MCF 10A (cell line): ENCODE measurements at regions not wholly inside any gene's neighbourhood (a gene's known extent, or its start where the extent isn't known, plus 50 kb on each side); places are given as distances from the start of the nearest gene placed in this dataset.

Source experiments
- BruUV-seq: library from RNA; stranded (reverse); fragments of 400-500 nt; replicated peaks from 2 replicates; lab custom pipeline; 2021; lab: Mats Ljungman, UMichigan
- CTCF ChIA-PET: fragments of 300-600 bp; sonication (Branson Sonifier 250); formaldehyde crosslinking; extraction: SDS; loops from one replicate; lab custom pipeline; 2021; ENCODE audit warnings: antibody characterized with exemption, inconsistent platforms; lab: Yijun Ruan, JAX
- POLR2A ChIA-PET: fragments of 300-600, 350-650 bp; sonication (Branson Sonifier 250); formaldehyde crosslinking; extraction: SDS; loops from one replicate; lab custom pipeline; 2020; ENCODE audit warnings: antibody characterized with exemption, inconsistent platforms; lab: Yijun Ruan, JAX
- DNase-seq: peaks from one replicate; pipeline ENCODE4 v3.0.0-alpha.2; 2018; ENCODE audit not compliant: unreplicated experiment
- H3K27ac Mint-ChIP-seq: one replicate; pipeline ENCODE4 v1.8.0; 2022; ENCODE audit warnings: mild to moderate bottlenecking, low read depth, mixed read lengths; ENCODE audit not compliant: unreplicated experiment
- H3K27me3 Mint-ChIP-seq: one replicate; pipeline ENCODE4 v1.8.0; 2022; ENCODE audit warnings: mixed read lengths; ENCODE audit not compliant: insufficient read depth, unreplicated experiment
- H3K36me3 Mint-ChIP-seq: one replicate; pipeline ENCODE4 v1.8.0; 2022; ENCODE audit warnings: mild to moderate bottlenecking, moderate library complexity, mixed read lengths; ENCODE audit not compliant: insufficient read depth, unreplicated experiment
- H3K4me1 Mint-ChIP-seq: one replicate; pipeline ENCODE4 v1.8.0; 2022; ENCODE audit warnings: mixed read lengths; ENCODE audit not compliant: insufficient read depth, unreplicated experiment
- H3K4me3 Mint-ChIP-seq: one replicate; pipeline ENCODE4 v1.8.0; 2022; ENCODE audit warnings: mild to moderate bottlenecking, moderate library complexity, mixed read lengths; ENCODE audit not compliant: unreplicated experiment
- H3K9me3 Mint-ChIP-seq: one replicate; pipeline ENCODE4 v1.8.0; 2022; ENCODE audit warnings: mixed read lengths; ENCODE audit not compliant: unreplicated experiment
- CTCF ChIP-seq: fragments of 200-600 bp; IDR thresholded peaks from one replicate; pipeline ENCODE4 v1.8.0; 2022; ENCODE audit warnings: antibody characterized with exemption, mild to moderate bottlenecking; ENCODE audit not compliant: unreplicated experiment
- intact Hi-C: fragments of 100-400 bp; cut with micrococcal nuclease; formaldehyde crosslinking; loops from 2 replicates; pipeline ENCODE4 v1.14.1; 2022

GRCh38 chr11:38043060-38043459 lies 1445.0 kb upstream of the RAG2 start:
- no peak overlapping the region for H3K27ac Mint-ChIP-seq
- no peaks in the 10 kb centered on the region for H3K9me3 Mint-ChIP-seq
- intact Hi-C loops, result no loop called here
- H3K27me3 Mint-ChIP-seq, result no peaks in the 10 kb centered on the region
- ChIA-PET POLR2A (no interaction called here), CTCF (no interaction called here)
- no peaks in the 10 kb centered on the region for H3K36me3 Mint-ChIP-seq
- H3K4me1 Mint-ChIP-seq, result no peaks in the 10 kb centered on the region
- no peak for TF ChIP-seq CTCF
- DNase-seq, result no peak
- no TSS peak for BruUV-seq
- H3K4me3 Mint-ChIP-seq, result no peak overlapping the region

- no peak for DNase-seq
- Mint-ChIP-seq H3K27me3 (no peaks in the 10 kb centered on the region), H3K4me1 (no peaks in the 10 kb centered on the region), H3K27ac (no peak overlapping the region), H3K36me3 (no peaks in the 10 kb centered on the region), H3K4me3 (no peak overlapping the region), H3K9me3 (peaks cover 19% of the 10 kb centered on the region)
- POLR2A ChIA-PET, result no interaction called here
- CTCF ChIA-PET, result no interaction called here
- no TSS peak for BruUV-seq
- TF ChIP-seq CTCF, result no peak
- intact Hi-C loops, result no loop called here
Observed at GRCh38 chr11:38038777-38039176, 1440.7 kb upstream of the RAG2 start.

GRCh38 chr11:38019072-38019775 lies 1421.2 kb upstream of the RAG2 start:
- no peak overlapping the region for H3K4me3 Mint-ChIP-seq
- H3K27ac Mint-ChIP-seq, result peak overlapping the region; percentile 83
- H3K4me1 Mint-ChIP-seq, result peaks cover 12% of the 10 kb centered on the region
- H3K9me3 Mint-ChIP-seq, result no peaks in the 10 kb centered on the region
- TF ChIP-seq CTCF, result peak; percentile 16
- CTCF ChIA-PET, result interaction anchor here (0.7 kb wide), 1 partner anchor 38 kb away, joined by 4 read pairs; no protein-coding TSS in a partner anchor
- peak; percentile 88 for DNase-seq
- BruUV-seq, result no TSS peak
- no peaks in the 10 kb centered on the region for H3K36me3 Mint-ChIP-seq
- intact Hi-C loops, result no loop called here
- POLR2A ChIA-PET, result no interaction called here
- no peaks in the 10 kb centered on the region for H3K27me3 Mint-ChIP-seq

- intact Hi-C loops, result no loop called here
- no TSS peak for BruUV-seq
- peak; percentile 41 for DNase-seq
- Mint-ChIP-seq H3K27ac (no peak overlapping the region), H3K4me3 (no peak overlapping the region), H3K27me3 (no peaks in the 10 kb centered on the region), H3K9me3 (no peaks in the 10 kb centered on the region), H3K36me3 (no peaks in the 10 kb centered on the region), H3K4me1 (peaks cover 5% of the 10 kb centered on the region)
- ChIA-PET POLR2A (interaction anchor here (0.6 kb wide), 1 partner anchor 1383 kb away, joined by 3 read pairs; no protein-coding TSS in a partner anchor), CTCF (no interaction called here)
- TF ChIP-seq CTCF, result no peak
Observed at GRCh38 chr11:38014405-38014804, 1416.4 kb upstream of the RAG2 start.
